Ectodermal cell (in vitro differentiated cells): ENCODE measurements at regions not wholly inside any gene's neighbourhood (a gene's known extent, or its start where the extent isn't known, plus 50 kb on each side); places are given as distances from the start of the nearest gene placed in this dataset.
"Not testable (repeated sequence)": the region's sequence is repeated elsewhere in the genome, so short reads cannot be mapped to it uniquely, and the experiment has no call there.

Experiments used
- H3K27ac ChIP-seq: 2 replicates; pipeline ENCODE4 v1.7.0; 2013; ENCODE audit warnings: mild to moderate bottlenecking, low read depth, low read length; ENCODE audit not compliant: insufficient read depth, poor library complexity, severe bottlenecking
- H3K27me3 ChIP-seq: 2 replicates; pipeline ENCODE4 v1.7.0; 2013; ENCODE audit warnings: mild to moderate bottlenecking, low read length; ENCODE audit not compliant: insufficient read depth, control insufficient read depth, poor library complexity, severe bottlenecking
- H3K36me3 ChIP-seq: one replicate; pipeline ENCODE4 v1.7.0; 2013; ENCODE audit warnings: low read length; ENCODE audit not compliant: control insufficient read depth, insufficient read depth
- H3K4me1 ChIP-seq: one replicate; pipeline ENCODE4 v1.7.0; 2013; ENCODE audit warnings: low read length; ENCODE audit not compliant: control insufficient read depth, insufficient read depth
- H3K4me3 ChIP-seq: 2 replicates; pipeline ENCODE4 v1.7.0; 2013; ENCODE audit warnings: low read depth, low read length, control low read depth; ENCODE audit not compliant: insufficient read depth
- H3K9me3 ChIP-seq: 2 replicates; pipeline ENCODE4 v1.7.0; 2013; ENCODE audit warnings: mild to moderate bottlenecking, low read length, moderate library complexity; ENCODE audit not compliant: control insufficient read depth
- WGBS, 2 experiments: methylation state at CpG; one replicate each; pipeline ENCODE4 v1.1.7; 2013; ENCODE audit warnings: missing lambda C conversion rate in 2 of 2; 5-methylcytosine and 5-hydroxymethylcytosine counted together

DNA sequence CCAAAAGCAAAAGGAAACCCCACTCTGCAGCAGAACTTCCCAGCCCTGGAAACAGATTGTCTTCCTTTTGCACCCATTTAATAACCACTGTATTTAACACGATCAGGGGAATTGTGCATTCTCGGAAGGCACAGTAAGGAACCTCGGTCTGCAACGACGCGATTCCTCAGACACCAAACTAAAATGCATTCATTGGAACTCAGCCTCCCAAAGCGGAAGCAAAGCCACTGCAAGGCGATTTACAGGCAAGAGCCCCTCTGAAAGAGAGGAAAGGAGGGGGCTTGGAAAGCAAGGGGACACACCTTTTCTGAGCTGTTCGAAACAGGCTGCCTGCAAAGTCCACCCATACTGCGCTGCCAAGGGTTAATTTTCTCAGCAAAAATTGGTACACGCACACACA is 297.7 kb downstream of the OMA1 start:
- Histone ChIP-seq H3K36me3 (no peaks in the 10 kb centered on the region), H3K9me3 (no peaks in the 10 kb centered on the region), H3K4me3 (peak overlapping the region; percentile 75), H3K27ac (no peak overlapping the region), H3K27me3 (peaks cover 23% of the 10 kb centered on the region), H3K4me1 (peaks cover 13% of the 10 kb centered on the region)
- 5% methylated on average over 11 of the region's 11 CpGs for WGBS, 2 experiments

DNA sequence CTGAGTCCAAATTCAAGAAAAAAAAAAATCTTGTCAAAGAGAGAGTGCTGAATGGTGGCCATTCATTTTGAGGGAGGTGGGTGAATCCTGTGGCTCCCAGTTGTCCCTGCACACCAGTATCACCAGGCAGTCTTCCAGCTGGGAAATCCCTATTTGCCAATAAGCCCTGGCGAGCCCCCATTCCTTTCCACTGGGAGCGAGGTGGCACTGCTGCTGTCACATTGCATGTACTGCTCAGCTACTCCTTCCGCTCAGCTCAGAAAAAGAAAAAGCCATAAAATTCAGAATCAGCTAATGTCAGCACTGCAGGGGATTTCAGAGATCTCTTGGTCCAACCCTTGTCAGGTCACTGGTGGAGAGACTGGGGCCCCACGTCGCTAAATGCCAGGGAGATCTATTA is 298.5 kb downstream of the OMA1 start:
- Histone ChIP-seq H3K36me3 (no peaks in the 10 kb centered on the region), H3K27me3 (peaks cover 23% of the 10 kb centered on the region), H3K4me3 (no peak overlapping the region), H3K4me1 (peaks cover 13% of the 10 kb centered on the region), H3K9me3 (no peaks in the 10 kb centered on the region), H3K27ac (no peak overlapping the region)
- WGBS, 2 experiments: 38 to 45% methylated on average over 5 of the region's 5 CpGs

DNA sequence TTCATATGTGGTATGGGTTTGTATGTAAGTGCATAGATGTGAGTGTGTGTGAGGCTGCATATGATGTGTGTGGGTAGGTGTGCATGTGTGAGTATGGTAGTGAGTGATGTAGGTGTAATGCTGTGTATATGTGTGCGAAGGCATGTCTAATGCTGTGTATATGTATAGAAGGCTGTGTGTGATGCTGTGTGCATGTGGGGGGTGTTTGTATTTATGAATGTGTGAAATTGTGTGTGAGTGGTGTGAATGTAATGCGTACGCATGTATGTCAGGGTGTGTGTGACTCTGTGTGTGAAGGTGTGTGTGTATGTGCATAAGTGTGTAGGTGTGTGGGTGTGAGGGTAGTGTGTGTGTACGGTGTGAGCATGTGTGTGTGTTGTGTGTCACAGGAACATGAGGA is 300.0 kb downstream of the OMA1 start:
- H3K9me3 ChIP-seq: no peaks in the 10 kb centered on the region
- no peak overlapping the region for H3K27ac ChIP-seq
- H3K4me3 ChIP-seq: no peak overlapping the region
- peaks cover 13% of the 10 kb centered on the region for H3K4me1 ChIP-seq
- WGBS, 2 experiments: 94 to 95% methylated on average over 4 of the region's 4 CpGs
- H3K36me3 ChIP-seq: no peaks in the 10 kb centered on the region
- peaks cover 23% of the 10 kb centered on the region for H3K27me3 ChIP-seq

DNA sequence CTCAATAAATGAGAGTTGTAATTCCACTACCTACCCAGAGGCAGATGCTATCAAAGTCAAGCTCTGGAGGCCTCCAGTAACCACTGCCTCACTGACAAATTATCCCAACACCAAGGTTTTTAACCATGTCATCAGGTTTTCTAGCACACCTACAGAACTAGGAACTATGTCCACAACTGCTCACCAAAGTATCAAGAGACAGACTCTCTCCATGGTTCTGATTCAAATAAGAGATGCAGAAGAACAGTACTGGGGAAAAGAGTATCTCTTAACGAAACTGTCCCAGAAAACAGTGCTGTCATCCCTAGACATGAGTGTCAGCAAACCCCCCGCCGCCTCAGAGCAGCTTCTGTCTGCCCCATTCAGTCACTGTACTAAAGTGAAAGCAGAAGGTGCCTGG is 301.7 kb downstream of the OMA1 start:
- Histone ChIP-seq H3K4me1 (peaks cover 13% of the 10 kb centered on the region), H3K27me3 (peaks cover 23% of the 10 kb centered on the region), H3K36me3 (no peaks in the 10 kb centered on the region), H3K27ac (no peak overlapping the region), H3K9me3 (no peaks in the 10 kb centered on the region), H3K4me3 (no peak overlapping the region)
- WGBS, 2 experiments: 80 to 83% methylated on average over 3 of the region's 3 CpGs

DNA sequence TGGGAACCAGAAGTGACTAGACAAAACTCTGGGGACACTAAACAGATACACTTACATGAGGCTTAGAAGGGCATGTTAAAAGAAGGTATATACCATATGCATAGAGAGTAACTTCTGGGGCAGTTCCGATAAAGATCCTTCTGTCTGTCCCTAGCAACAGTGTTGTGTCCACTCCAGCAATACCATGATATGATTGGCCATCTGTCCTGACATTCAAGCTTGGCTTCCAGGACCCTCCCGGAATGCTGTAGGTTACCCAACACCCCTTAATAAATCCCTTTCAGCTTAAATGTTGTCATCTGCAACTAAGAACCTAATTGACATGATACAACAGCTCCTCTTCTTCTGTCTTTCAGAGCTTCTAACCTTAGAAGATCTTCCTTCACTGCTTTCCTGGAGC is 307.7 kb downstream of the OMA1 start:
- no peaks in the 10 kb centered on the region for H3K4me1 ChIP-seq
- WGBS, 2 experiments: 61 to 78% methylated on average over 2 of the region's 2 CpGs
- H3K27ac ChIP-seq: no peak overlapping the region
- H3K36me3 ChIP-seq: no peaks in the 10 kb centered on the region
- no peaks in the 10 kb centered on the region for H3K9me3 ChIP-seq
- no peaks in the 10 kb centered on the region for H3K27me3 ChIP-seq
- H3K4me3 ChIP-seq: no peak overlapping the region

DNA sequence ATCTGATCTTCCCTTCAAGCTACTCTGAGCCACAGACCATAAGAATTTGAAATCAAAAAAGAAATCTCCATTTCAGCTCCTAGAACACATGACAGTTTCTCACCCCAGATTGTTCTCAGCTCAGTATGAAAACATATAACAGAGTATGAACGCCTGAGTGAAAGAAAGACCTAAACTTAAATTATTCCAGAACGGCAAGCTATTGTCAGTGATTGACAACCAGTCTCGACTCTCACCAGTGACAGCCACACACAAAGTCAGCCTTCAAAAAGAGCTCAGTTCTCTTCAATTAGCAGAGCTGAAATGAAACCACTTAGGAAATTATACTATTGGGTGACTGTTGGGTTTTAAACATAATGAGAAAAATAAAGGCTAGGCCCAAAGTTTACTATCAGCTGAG is 312.8 kb downstream of the OMA1 start:
- WGBS, 2 experiments: 62 to 70% methylated on average over 3 of the region's 3 CpGs
- Histone ChIP-seq H3K27ac (no peak overlapping the region), H3K4me1 (peaks cover 7% of the 10 kb centered on the region), H3K4me3 (no peak overlapping the region), H3K36me3 (no peaks in the 10 kb centered on the region), H3K27me3 (no peaks in the 10 kb centered on the region), H3K9me3 (no peaks in the 10 kb centered on the region)

DNA sequence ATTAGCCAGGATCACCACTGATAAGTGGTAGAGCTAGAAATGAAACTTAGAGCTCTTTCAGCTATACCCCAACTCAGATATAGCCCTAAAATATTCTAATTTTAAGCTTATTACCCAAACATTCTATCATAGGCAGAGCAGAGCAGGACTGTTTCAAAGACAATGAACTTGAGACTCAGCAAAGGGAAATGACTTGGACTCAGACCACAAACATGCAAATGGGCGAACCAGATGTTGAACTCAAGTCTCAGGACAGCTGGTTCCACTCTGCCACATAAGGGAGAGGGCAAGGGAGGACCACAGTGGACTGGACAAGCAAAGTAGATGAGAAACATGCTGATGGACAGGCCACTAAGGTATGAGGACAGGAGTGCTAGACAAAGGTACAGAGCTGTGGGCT is 315.3 kb downstream of the OMA1 start:
- 84 to 93% methylated on average over 1 of the region's 1 CpG for WGBS, 2 experiments
- Histone ChIP-seq H3K4me1 (peaks cover 7% of the 10 kb centered on the region), H3K9me3 (no peaks in the 10 kb centered on the region)

DNA sequence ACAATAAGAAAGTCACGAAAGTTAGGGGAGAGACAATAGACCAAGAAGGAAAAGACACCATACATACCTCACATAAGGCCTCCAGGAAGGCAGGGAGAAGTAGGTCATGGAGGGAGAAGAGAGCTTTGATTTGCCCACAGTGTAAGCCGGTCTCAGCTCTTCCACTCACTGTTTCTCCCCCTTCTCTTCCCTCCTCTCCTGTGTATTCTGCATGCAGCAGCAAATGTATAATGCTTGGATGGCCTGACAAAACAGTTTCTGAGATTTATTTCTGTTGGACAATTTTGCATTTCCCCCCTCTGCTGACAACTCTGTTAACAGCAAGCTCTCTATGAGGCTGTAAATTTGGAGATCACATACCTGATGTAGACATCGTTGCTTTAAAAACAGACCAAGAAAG is 318.9 kb downstream of the OMA1 start:
- WGBS, 2 experiments: 81 to 98% methylated on average over 2 to 3 of the region's 3 CpGs
- Histone ChIP-seq H3K27ac (no peak overlapping the region), H3K36me3 (no peaks in the 10 kb centered on the region), H3K4me1 (peaks cover 7% of the 10 kb centered on the region), H3K27me3 (no peaks in the 10 kb centered on the region), H3K4me3 (no peak overlapping the region), H3K9me3 (no peaks in the 10 kb centered on the region)

More for the DNA sequence above, 315.3 kb downstream of the OMA1 start:
- Histone ChIP-seq H3K4me3 (no peak overlapping the region), H3K27ac (no peak overlapping the region), H3K36me3 (no peaks in the 10 kb centered on the region), H3K27me3 (no peaks in the 10 kb centered on the region)

DNA sequence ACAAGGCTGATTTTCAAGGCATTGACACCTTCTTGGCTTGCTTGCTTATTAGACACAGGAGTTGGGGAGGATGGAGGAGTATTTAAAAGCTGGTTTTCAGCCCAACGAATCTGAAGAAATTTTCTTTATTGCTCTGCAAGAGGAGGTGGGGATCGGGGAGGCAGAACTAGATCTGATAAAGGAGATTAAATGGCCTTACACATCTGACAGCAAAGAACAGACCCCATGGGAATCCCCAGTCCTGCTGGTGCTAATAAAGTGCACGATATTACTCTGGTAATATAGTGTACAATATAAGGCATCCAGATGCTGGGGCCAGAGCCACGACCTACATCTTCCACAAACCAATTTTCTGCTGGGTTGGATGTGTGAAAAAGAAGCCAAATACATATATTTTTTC is 323.0 kb downstream of the OMA1 start:
- no peak overlapping the region for H3K27ac ChIP-seq
- H3K36me3 ChIP-seq: no peaks in the 10 kb centered on the region
- H3K27me3 ChIP-seq: no peaks in the 10 kb centered on the region
- WGBS, 2 experiments: 86 to 89% methylated on average over 2 to 4 of the region's 4 CpGs
- no peaks in the 10 kb centered on the region for H3K9me3 ChIP-seq
- no peaks in the 10 kb centered on the region for H3K4me1 ChIP-seq
- H3K4me3 ChIP-seq: no peak overlapping the region

DNA sequence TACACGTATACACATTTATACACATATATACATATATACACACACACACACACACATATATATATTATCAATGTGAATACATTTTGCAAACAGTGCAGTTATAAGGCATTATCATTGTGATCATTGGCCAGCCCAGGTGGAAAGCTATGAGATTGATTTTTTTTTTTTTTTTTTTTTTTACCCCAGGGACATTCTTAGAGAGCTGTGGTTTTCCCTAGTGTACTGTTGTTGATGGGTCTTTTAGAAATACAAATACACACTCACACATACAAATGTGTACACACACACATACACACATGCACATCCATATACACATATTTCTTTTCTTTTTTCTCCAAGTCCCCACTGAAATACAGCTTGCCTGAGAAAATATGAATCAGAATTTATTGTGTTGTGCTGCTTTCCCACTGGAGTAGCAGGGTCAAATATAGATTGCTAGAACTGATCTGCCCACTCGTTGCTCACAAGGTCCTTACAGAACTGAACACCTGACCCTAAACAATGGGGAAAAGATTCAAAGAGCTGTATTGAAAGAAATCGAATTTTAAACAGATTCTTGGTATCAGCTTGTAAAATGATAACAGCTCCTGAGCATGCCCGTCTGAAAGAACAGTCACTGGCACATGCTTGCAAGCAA is 325.6 kb downstream of the OMA1 start:
- no peak overlapping the region for H3K27ac ChIP-seq
- no peaks in the 10 kb centered on the region for H3K27me3 ChIP-seq
- H3K36me3 ChIP-seq: no peaks in the 10 kb centered on the region
- 89 to 90% methylated on average over 3 of the region's 4 CpGs for WGBS, 2 experiments
- no peaks in the 10 kb centered on the region for H3K9me3 ChIP-seq
- H3K4me3 ChIP-seq: no peak overlapping the region
- H3K4me1 ChIP-seq: no peaks in the 10 kb centered on the region

DNA sequence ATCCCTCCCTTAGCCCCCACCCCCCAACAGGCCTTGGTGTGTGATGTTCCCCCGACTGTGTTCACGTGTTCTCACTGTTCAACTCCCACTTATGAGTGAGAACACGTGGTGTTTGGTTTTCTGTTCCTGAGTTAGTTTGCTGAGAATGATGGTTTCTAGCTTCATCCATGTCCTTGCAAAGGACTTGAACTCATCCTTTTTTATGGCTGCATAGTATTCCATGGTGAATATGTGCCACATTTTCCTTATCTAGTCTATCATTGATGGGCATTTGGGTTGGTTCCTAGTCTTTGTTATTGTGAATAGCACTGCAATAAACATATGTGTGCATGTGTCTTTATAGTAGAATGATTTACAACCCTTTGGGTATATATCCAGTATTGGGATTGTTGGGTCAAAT is 330.4 kb downstream of the OMA1 start:
- H3K27ac ChIP-seq, H3K4me1 ChIP-seq, H3K4me3 ChIP-seq, H3K36me3 ChIP-seq, H3K27me3 ChIP-seq, H3K9me3 ChIP-seq: not testable (repeated sequence)
- 70 to 88% methylated on average over 3 of the region's 3 CpGs for WGBS, 2 experiments
